ENCODE measurements at regions not wholly inside any gene's neighbourhood (a gene's known extent, or its start where the extent isn't known, plus 50 kb on each side); places are given as distances from the start of the nearest gene placed in this dataset.

DNA sequence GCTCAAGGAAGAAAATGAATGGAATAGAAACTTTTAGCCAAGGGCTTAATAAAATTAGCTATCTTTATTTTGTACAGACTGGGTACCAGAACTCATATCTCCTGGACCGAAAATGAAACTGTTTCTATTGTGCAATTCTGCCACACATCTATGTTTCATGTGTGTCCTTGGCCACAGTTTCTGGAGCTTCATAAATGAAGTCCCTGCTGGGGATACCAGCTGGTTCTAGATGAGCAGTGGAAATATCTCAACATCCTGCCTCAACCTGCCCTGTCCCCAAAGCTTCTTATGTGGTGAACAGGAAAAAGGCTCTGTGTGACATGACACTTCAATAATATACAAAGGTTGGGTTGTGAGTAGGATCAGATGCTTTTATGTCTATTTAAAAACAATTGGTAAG is 310.1 kb upstream of the SORCS1 start:
- TF ChIP-seq EZH2 (IDR thresholded peaks at IDR 0.05) (no peak), POLR2AphosphoS5 (IDR thresholded peaks at IDR 0.05; ENCODE audit: borderline replicate concordance, low read depth, low read length) (no peak)

All from SK-N-MC (cell line).